ACC112 (cell line): ENCODE measurements at regions not wholly inside any gene's neighbourhood (a gene's known extent, or its start where the extent isn't known, plus 50 kb on each side); places are given as distances from the start of the nearest gene placed in this dataset.
"Not testable (repeated sequence)": the region's sequence is repeated elsewhere in the genome, so short reads cannot be mapped to it uniquely, and the experiment has no call there.

Source experiments
- H2AFZ ChIP-seq: fragments of 200-600 bp; sonication (generic); one replicate; pipeline ENCODE4 v1.6.0; 2017; ENCODE audit warnings: antibody characterized with exemption, low read length; ENCODE audit not compliant: unreplicated experiment
- H3K27ac ChIP-seq: fragments of 200-600 bp; sonication (generic); 2 replicates; pipeline ENCODE4 v1.5.1; 2014; ENCODE audit warnings: low read depth, mild to moderate bottlenecking, antibody characterized with exemption, low read length, moderate library complexity
- H3K27me3 ChIP-seq: fragments of 200-600 bp; sonication (generic); 2 replicates; pipeline ENCODE4 v1.6.1; 2014; ENCODE audit warnings: mild to moderate bottlenecking, antibody characterized with exemption, low read length, moderate library complexity, mixed read lengths; ENCODE audit not compliant: insufficient read depth
- H3K36me3 ChIP-seq: fragments of 200-600 bp; sonication (generic); 2 replicates; pipeline ENCODE4 v1.6.1; 2016; ENCODE audit warnings: mild to moderate bottlenecking, antibody characterized with exemption, low read length, moderate library complexity, mixed read lengths; ENCODE audit not compliant: insufficient read depth
- H3K4me1 ChIP-seq: fragments of 200-600 bp; sonication (generic); one replicate; pipeline ENCODE4 v1.6.1; 2016; ENCODE audit warnings: low read length, mixed read lengths; ENCODE audit not compliant: insufficient read depth, unreplicated experiment, control insufficient read depth
- H3K4me3 ChIP-seq: fragments of 200-600 bp; sonication (generic); 2 replicates; pipeline ENCODE4 v1.5.1; 2014; ENCODE audit warnings: mild to moderate bottlenecking, low read depth, low read length
- H3K79me2 ChIP-seq: fragments of 200-600 bp; sonication (generic); one replicate; pipeline ENCODE4 v1.6.0; 2016; ENCODE audit warnings: low read length; ENCODE audit not compliant: control insufficient read depth, unreplicated experiment, insufficient read depth

DNA sequence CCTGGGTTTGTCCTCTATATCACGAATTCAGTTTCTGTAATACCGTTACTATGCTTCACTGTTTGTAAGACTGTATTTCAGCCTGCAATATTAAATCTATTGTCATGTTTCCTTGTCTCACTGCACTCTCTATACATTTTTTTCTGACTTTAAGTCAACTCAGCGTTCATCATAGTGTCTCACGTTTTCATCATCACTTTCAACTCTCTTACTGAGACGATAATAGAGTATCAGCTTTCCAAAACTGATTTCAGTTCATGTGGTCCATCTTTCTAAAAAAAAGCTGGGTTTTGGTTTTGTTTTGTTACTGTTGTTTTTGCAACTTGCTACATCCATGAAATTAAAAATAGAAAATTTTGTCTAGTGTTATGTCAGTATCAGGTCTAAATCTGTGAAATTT lies 147.7 kb downstream of the TMEM47 start:
- no peak overlapping the region for H3K27ac ChIP-seq
- no peaks in the 10 kb centered on the region for H3K27me3 ChIP-seq
- no peaks in the 10 kb centered on the region for H3K4me1 ChIP-seq
- no peak overlapping the region for H2AFZ ChIP-seq
- no peaks in the 10 kb centered on the region for H3K36me3 ChIP-seq
- no peak overlapping the region for H3K4me3 ChIP-seq
- H3K79me2 ChIP-seq: no peaks in the 10 kb centered on the region

- Histone ChIP-seq H2AFZ (no peak overlapping the region), H3K4me1 (no peaks in the 10 kb centered on the region), H3K36me3 (no peaks in the 10 kb centered on the region), H3K27me3 (no peaks in the 10 kb centered on the region), H3K4me3 (no peak overlapping the region), H3K27ac (no peak overlapping the region), H3K79me2 (no peaks in the 10 kb centered on the region)
Measured at GRCh38 chrX:34503119-34503518, 154.0 kb downstream of the TMEM47 start.

DNA sequence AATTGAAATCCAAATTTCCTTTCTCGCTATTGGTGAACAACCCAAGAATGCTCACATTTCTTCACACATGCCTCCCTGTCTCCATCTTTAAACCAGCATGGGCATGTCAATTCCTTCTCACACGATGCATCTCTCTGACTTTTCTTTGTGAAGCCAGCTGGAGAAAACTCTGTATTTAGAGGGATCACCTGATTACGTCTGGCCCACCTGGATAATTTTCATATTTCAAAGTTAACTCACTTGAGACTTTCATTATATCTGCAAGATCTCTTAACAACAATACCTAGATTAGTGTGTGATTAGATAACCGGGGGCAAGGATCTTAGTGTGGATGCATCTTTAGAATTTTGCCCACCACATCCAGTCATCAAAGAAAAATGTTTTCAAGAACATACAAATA lies 164.0 kb downstream of the TMEM47 start:
- Histone ChIP-seq H3K79me2 (no peaks in the 10 kb centered on the region), H3K27me3 (no peaks in the 10 kb centered on the region), H2AFZ (no peak overlapping the region), H3K4me1 (no peaks in the 10 kb centered on the region), H3K4me3 (no peak overlapping the region), H3K27ac (no peak overlapping the region), H3K36me3 (no peaks in the 10 kb centered on the region)

DNA sequence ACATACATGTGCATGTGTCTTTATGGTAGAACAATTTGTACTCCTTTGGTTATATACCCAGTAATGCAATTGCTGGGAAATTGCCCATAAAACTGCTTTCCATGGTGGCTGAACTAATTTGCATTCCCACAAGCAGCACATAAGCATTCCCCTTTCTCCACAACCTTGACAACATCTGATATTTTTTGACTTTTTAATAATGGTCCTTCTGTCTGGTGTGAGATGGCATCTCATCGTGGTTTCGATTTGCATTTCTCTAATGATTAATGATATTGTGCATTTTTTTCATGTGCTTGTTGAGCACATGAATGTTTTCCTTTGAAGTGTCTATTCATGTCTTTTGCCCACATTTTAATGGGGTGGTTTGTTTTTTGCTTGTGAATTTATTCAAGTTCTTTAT lies 166.0 kb downstream of the TMEM47 start:
- Histone ChIP-seq H3K4me1 (no peaks in the 10 kb centered on the region), H3K27ac (no peak overlapping the region), H3K79me2 (no peaks in the 10 kb centered on the region), H3K36me3 (no peaks in the 10 kb centered on the region), H2AFZ (no peak overlapping the region), H3K4me3 (no peak overlapping the region), H3K27me3 (no peaks in the 10 kb centered on the region)

DNA sequence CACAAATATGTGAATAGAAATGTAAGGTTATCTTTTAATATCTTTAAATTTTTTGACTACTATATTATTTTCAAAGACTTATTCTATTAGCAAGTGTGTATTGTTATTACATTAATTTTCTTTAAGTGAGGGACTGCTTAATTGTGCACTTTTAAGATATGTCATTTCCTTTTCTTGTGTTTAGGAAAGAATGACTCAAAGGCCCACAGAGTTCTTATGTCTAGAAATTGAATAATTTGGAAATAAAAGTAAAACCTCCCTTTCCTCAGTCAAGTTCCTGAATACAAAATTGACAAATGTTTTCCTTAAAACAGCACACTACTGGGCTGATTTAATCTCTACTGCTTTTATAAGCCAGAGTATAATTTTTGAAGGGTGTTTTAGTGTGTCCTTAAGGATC lies 169.7 kb downstream of the TMEM47 start:
- no peak overlapping the region for H2AFZ ChIP-seq
- no peak overlapping the region for H3K4me3 ChIP-seq
- H3K79me2 ChIP-seq: no peaks in the 10 kb centered on the region
- H3K27me3 ChIP-seq: no peaks in the 10 kb centered on the region
- no peaks in the 10 kb centered on the region for H3K36me3 ChIP-seq
- H3K4me1 ChIP-seq: no peaks in the 10 kb centered on the region
- H3K27ac ChIP-seq: no peak overlapping the region

DNA sequence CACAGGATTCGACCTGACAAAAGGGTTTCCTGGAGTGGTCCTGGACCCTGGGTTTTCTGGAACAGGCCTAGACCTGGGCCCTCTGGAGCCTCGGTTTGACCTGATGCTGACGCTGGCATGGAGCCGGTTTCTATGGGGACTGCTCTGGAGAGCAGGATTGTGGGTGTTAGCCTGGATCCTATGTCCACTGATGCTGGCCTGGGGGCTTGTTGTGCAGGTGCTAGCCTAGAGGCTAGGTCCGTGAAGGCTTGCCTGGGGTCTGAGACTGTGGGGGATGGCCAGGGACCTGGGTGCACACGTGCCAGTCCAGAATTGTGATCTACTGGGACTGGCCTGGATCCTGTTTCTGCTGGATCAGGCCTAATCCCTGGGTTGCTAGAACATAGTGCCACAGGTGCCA lies 173.1 kb downstream of the TMEM47 start:
- Histone ChIP-seq H3K36me3 (no peaks in the 10 kb centered on the region), H3K79me2 (no peaks in the 10 kb centered on the region), H3K27ac (no peak overlapping the region), H3K4me1 (no peaks in the 10 kb centered on the region), H3K4me3 (no peak overlapping the region), H2AFZ (no peak overlapping the region), H3K27me3 (no peaks in the 10 kb centered on the region)

DNA sequence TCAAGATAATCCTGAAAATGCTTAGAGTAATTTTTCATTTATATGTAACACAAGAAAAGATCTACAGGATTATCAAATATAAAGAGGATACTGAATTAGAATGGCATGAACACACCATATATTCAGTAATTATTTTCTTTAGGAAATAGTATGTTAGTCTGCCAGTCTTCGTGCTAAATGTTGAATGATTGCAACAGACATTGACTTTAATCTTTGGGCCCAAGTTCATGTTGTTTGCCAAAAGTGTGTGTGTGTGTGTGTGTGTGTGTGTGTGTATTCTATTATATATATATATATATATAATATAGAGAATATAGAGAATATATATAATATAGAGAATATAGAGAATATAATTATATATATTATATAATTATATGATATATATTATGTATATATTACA lies 186.6 kb downstream of the TMEM47 start:
- Histone ChIP-seq H3K27ac (no peak overlapping the region), H3K4me3 (no peak overlapping the region), H3K4me1 (no peaks in the 10 kb centered on the region), H2AFZ (no peak overlapping the region), H3K79me2 (no peaks in the 10 kb centered on the region), H3K36me3 (no peaks in the 10 kb centered on the region), H3K27me3 (no peaks in the 10 kb centered on the region)

- H3K27ac ChIP-seq: peak overlapping the region; percentile 83
- H3K36me3 ChIP-seq: no peaks in the 10 kb centered on the region
- H3K4me3 ChIP-seq: no peak overlapping the region
- no peak overlapping the region for H2AFZ ChIP-seq
- H3K79me2 ChIP-seq: no peaks in the 10 kb centered on the region
- H3K4me1 ChIP-seq: no peaks in the 10 kb centered on the region
- H3K27me3 ChIP-seq: no peaks in the 10 kb centered on the region
Measured at GRCh38 chrX:34467437-34467836, 189.6 kb downstream of the TMEM47 start.

- not testable (repeated sequence) for H3K27ac ChIP-seq, H3K27me3 ChIP-seq, H2AFZ ChIP-seq, H3K79me2 ChIP-seq, H3K4me1 ChIP-seq, H3K36me3 ChIP-seq, H3K4me3 ChIP-seq
Measured at GRCh38 chrX:34463220-34463619, 193.9 kb downstream of the TMEM47 start.

DNA sequence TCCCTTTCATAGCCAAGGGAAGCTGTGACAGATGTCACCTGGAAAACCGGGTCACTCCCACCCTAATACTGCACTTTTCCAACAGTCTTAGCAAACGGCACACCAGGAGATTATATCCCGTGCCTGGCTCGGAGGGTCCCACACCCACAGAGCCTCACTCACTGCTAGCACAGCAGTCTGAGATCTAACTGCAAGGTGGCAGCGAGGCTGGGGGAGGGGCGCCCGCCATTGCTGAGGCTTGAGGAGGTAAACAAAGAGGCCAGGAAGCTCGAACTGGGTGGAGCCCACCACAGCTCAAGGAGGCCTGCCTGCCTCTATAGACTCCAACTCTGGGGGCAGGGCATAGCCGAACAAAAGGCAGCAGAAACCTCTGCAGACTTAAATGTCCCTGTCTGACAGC lies 199.2 kb downstream of the TMEM47 start:
- H3K27ac ChIP-seq, H3K79me2 ChIP-seq, H3K27me3 ChIP-seq, H2AFZ ChIP-seq, H3K36me3 ChIP-seq, H3K4me1 ChIP-seq, H3K4me3 ChIP-seq: not testable (repeated sequence)

- H3K79me2 ChIP-seq: no peaks in the 10 kb centered on the region
- H2AFZ ChIP-seq: no peak overlapping the region
- no peaks in the 10 kb centered on the region for H3K36me3 ChIP-seq
Measured at GRCh38 chrX:34437586-34437985, 219.5 kb downstream of the TMEM47 start.

GRCh38 chrX:34426334-34426733 lies 230.8 kb downstream of the TMEM47 start:
- Histone ChIP-seq H3K27me3 (no peaks in the 10 kb centered on the region), H3K79me2 (no peaks in the 10 kb centered on the region), H3K4me3 (no peak overlapping the region), H2AFZ (no peak overlapping the region), H3K27ac (no peak overlapping the region), H3K4me1 (no peaks in the 10 kb centered on the region), H3K36me3 (no peaks in the 10 kb centered on the region)

More at GRCh38 chrX:34437586-34437985, 219.5 kb downstream of the TMEM47 start:
- Histone ChIP-seq H3K4me3 (no peak overlapping the region), H3K27ac (no peak overlapping the region), H3K27me3 (no peaks in the 10 kb centered on the region), H3K4me1 (no peaks in the 10 kb centered on the region)
